Liver (tissue), 3 donors: ENCODE measurements at regions not wholly inside any gene's neighbourhood (a gene's known extent, or its start where the extent isn't known, plus 50 kb on each side); places are given as distances from the start of the nearest gene placed in this dataset.

Experiments
- CTCF ChIP-seq: fragments of 150-350 bp; IDR thresholded peaks from 2 replicates; pipeline ENCODE4 v1.5.1; 2017; ENCODE audit warnings: improper control_type of control experiment, low read depth, low read length; ENCODE audit not compliant: missing input control
- FOXA1 ChIP-seq: IDR thresholded peaks from 2 replicates; pipeline ENCODE4 v1.6.1; 2016; ENCODE audit warnings: antibody characterized with exemption
- GABPA ChIP-seq, 2 donors: IDR thresholded peaks in 1 of 2; conservative IDR thresholded peaks in 1 of 2; 2 replicates each; pipeline ENCODE4 v1.6.1; 2016; ENCODE audit warnings: antibody characterized with exemption in 2 of 2, mild to moderate bottlenecking in 1 of 2, moderate library complexity in 1 of 2
- JUND ChIP-seq, 2 donors: IDR thresholded peaks; 2 replicates each; pipeline ENCODE4 v1.6.1; 2016; ENCODE audit warnings: antibody characterized with exemption in 2 of 2
- NR2F2 ChIP-seq: IDR thresholded peaks from 2 replicates; pipeline ENCODE4 v1.6.1; 2016; ENCODE audit warnings: antibody characterized with exemption
- RAD21 ChIP-seq, 2 donors: IDR thresholded peaks; 2 replicates each; pipeline ENCODE4 v1.6.1; 2016; ENCODE audit warnings: antibody characterized with exemption in 2 of 2, mild to moderate bottlenecking in 2 of 2
- SP1 ChIP-seq: IDR thresholded peaks from 2 replicates; pipeline ENCODE4 v1.6.1; 2018; ENCODE audit warnings: antibody characterized with exemption, mild to moderate bottlenecking
- TAF1 ChIP-seq: conservative IDR thresholded peaks from 2 replicates; pipeline ENCODE4 v1.6.1; 2016; ENCODE audit warnings: antibody characterized with exemption, mild to moderate bottlenecking
- YY1 ChIP-seq: IDR thresholded peaks from 2 replicates; pipeline ENCODE4 v1.6.1; 2016; ENCODE audit warnings: antibody characterized with exemption, mild to moderate bottlenecking
- TF ChIP-seq, protein P1 (sequence below): IDR thresholded peaks from 2 replicates; pipeline ENCODE4 v1.6.1; 2016; ENCODE audit warnings: antibody characterized with exemption, mild to moderate bottlenecking
- TF ChIP-seq, protein P2 (sequence below): IDR thresholded peaks from 2 replicates; pipeline ENCODE4 v1.6.1; 2016; ENCODE audit warnings: antibody characterized with exemption
- TF ChIP-seq, protein P3 (sequence below): IDR thresholded peaks from 2 replicates; pipeline ENCODE4 v1.6.1; 2016; ENCODE audit warnings: antibody characterized with exemption
- donor health status: healthy.
- donor health status: healthy.

- TF ChIP-seq FOXA1 (no peak), YY1 (no peak), CTCF (no peak), RAD21 (IDR thresholded peaks at IDR 0.05) (no peak), JUND (IDR thresholded peaks at IDR 0.05) (no peak), SP1 (no peak), NR2F2 (no peak), TAF1 (no peak), GABPA (IDR thresholded peaks at IDR 0.05 in 1 of 2, conservative IDR thresholded peaks at IDR 0.05 in 1 of 2) (no peak)
- TF ChIP-seq, protein P1, sequence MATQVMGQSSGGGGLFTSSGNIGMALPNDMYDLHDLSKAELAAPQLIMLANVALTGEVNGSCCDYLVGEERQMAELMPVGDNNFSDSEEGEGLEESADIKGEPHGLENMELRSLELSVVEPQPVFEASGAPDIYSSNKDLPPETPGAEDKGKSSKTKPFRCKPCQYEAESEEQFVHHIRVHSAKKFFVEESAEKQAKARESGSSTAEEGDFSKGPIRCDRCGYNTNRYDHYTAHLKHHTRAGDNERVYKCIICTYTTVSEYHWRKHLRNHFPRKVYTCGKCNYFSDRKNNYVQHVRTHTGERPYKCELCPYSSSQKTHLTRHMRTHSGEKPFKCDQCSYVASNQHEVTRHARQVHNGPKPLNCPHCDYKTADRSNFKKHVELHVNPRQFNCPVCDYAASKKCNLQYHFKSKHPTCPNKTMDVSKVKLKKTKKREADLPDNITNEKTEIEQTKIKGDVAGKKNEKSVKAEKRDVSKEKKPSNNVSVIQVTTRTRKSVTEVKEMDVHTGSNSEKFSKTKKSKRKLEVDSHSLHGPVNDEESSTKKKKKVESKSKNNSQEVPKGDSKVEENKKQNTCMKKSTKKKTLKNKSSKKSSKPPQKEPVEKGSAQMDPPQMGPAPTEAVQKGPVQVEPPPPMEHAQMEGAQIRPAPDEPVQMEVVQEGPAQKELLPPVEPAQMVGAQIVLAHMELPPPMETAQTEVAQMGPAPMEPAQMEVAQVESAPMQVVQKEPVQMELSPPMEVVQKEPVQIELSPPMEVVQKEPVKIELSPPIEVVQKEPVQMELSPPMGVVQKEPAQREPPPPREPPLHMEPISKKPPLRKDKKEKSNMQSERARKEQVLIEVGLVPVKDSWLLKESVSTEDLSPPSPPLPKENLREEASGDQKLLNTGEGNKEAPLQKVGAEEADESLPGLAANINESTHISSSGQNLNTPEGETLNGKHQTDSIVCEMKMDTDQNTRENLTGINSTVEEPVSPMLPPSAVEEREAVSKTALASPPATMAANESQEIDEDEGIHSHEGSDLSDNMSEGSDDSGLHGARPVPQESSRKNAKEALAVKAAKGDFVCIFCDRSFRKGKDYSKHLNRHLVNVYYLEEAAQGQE: no peak
- TF ChIP-seq, protein P2, sequence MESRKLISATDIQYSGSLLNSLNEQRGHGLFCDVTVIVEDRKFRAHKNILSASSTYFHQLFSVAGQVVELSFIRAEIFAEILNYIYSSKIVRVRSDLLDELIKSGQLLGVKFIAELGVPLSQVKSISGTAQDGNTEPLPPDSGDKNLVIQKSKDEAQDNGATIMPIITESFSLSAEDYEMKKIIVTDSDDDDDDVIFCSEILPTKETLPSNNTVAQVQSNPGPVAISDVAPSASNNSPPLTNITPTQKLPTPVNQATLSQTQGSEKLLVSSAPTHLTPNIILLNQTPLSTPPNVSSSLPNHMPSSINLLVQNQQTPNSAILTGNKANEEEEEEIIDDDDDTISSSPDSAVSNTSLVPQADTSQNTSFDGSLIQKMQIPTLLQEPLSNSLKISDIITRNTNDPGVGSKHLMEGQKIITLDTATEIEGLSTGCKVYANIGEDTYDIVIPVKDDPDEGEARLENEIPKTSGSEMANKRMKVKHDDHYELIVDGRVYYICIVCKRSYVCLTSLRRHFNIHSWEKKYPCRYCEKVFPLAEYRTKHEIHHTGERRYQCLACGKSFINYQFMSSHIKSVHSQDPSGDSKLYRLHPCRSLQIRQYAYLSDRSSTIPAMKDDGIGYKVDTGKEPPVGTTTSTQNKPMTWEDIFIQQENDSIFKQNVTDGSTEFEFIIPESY: no peak
- TF ChIP-seq, protein P3, sequence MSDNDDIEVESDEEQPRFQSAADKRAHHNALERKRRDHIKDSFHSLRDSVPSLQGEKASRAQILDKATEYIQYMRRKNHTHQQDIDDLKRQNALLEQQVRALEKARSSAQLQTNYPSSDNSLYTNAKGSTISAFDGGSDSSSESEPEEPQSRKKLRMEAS: no peak
These were observed 78.4 kb downstream of the ENC1 start for GRCh38 chr5:74562122-74562521.
